GM18909 (cell line): ENCODE measurements at regions not wholly inside any gene's neighbourhood (a gene's known extent, or its start where the extent isn't known, plus 50 kb on each side); places are given as distances from the start of the nearest gene placed in this dataset.
"Not testable (repeated sequence)": the region's sequence is repeated elsewhere in the genome, so short reads cannot be mapped to it uniquely, and the experiment has no call there.

Experiments used
- ATAC-seq: cut with Tn5 transposase; IDR thresholded peaks from one replicate; pipeline ENCODE4 v1.9.1; 2021; ENCODE audit warnings: mild to moderate bottlenecking; ENCODE audit not compliant: unreplicated experiment, poor library complexity

GRCh38 chr1:221987860-221988520 lies 246.1 kb upstream of the DUSP10 start:
- ATAC-seq, result no peak

GRCh38 chr1:221983444-221983843 lies 241.6 kb upstream of the DUSP10 start:
- no peak for ATAC-seq

GRCh38 chr1:221981461-221981860 lies 239.6 kb upstream of the DUSP10 start:
- no peak for ATAC-seq

GRCh38 chr1:221979444-221980032 lies 237.6 kb upstream of the DUSP10 start:
- no peak for ATAC-seq

- not testable (repeated sequence) for ATAC-seq
Measured at GRCh38 chr1:221978631-221979334, 236.9 kb upstream of the DUSP10 start.

GRCh38 chr1:221973787-221974186 lies 231.9 kb upstream of the DUSP10 start:
- not testable (repeated sequence) for ATAC-seq

GRCh38 chr1:221972276-221973235 lies 230.7 kb upstream of the DUSP10 start:
- ATAC-seq, result no peak

GRCh38 chr1:221971035-221971434 lies 229.1 kb upstream of the DUSP10 start:
- ATAC-seq, result not testable (repeated sequence)

- ATAC-seq, result not testable (repeated sequence)
Measured at GRCh38 chr1:221969298-221969858, 227.5 kb upstream of the DUSP10 start.

GRCh38 chr1:221967538-221967937 lies 225.6 kb upstream of the DUSP10 start:
- not testable (repeated sequence) for ATAC-seq

GRCh38 chr1:221966888-221967287 lies 225.0 kb upstream of the DUSP10 start:
- ATAC-seq, result not testable (repeated sequence)

- ATAC-seq, result not testable (repeated sequence)
Measured at GRCh38 chr1:221965891-221966290, 224.0 kb upstream of the DUSP10 start.

GRCh38 chr1:221965252-221965651 lies 223.4 kb upstream of the DUSP10 start:
- ATAC-seq, result no peak

- ATAC-seq, result no peak
Measured at GRCh38 chr1:221963742-221964141, 221.9 kb upstream of the DUSP10 start.

GRCh38 chr1:221962385-221962784 lies 220.5 kb upstream of the DUSP10 start:
- ATAC-seq, result no peak

GRCh38 chr1:221961532-221962292 lies 219.8 kb upstream of the DUSP10 start:
- peak; percentile 94 for ATAC-seq

GRCh38 chr1:221958161-221958562 lies 216.3 kb upstream of the DUSP10 start:
- ATAC-seq, result not testable (repeated sequence)

GRCh38 chr1:221957350-221957749 lies 215.5 kb upstream of the DUSP10 start:
- ATAC-seq, result not testable (repeated sequence)

- ATAC-seq, result no peak
Measured at GRCh38 chr1:221949996-221950395, 208.1 kb upstream of the DUSP10 start.
